Ishikawa (cell line): ENCODE measurements at regions not wholly inside any gene's neighbourhood (a gene's known extent, or its start where the extent isn't known, plus 50 kb on each side); places are given as distances from the start of the nearest gene placed in this dataset.

Experiments used
- CEBPB ChIP-seq: IDR thresholded peaks from 2 replicates; pipeline ENCODE4 v1.6.1; 2012
- CREB1 ChIP-seq: IDR thresholded peaks from 2 replicates; pipeline ENCODE4 v1.6.1; 2012; ENCODE audit warnings: low read depth
- EGR1 ChIP-seq: IDR thresholded peaks from 2 replicates; pipeline ENCODE4 v1.6.1; 2012
- EP300 ChIP-seq: IDR thresholded peaks from 2 replicates; pipeline ENCODE4 v1.6.1; 2012; ENCODE audit warnings: borderline replicate concordance
- FOXM1 ChIP-seq: IDR thresholded peaks from 2 replicates; pipeline ENCODE4 v1.6.1; 2012; ENCODE audit warnings: low read depth, borderline replicate concordance
- MAX ChIP-seq: IDR thresholded peaks from 2 replicates; pipeline ENCODE4 v1.6.1; 2012
- NFIC ChIP-seq: IDR thresholded peaks from 2 replicates; pipeline ENCODE4 v1.6.1; 2012
- RAD21 ChIP-seq: IDR thresholded peaks from 2 replicates; pipeline ENCODE4 v1.6.1; 2012; ENCODE audit warnings: low read depth
- REST ChIP-seq: IDR thresholded peaks from 2 replicates; pipeline ENCODE4 v1.6.1; 2012; ENCODE audit warnings: low read depth, mild to moderate bottlenecking
- TAF1 ChIP-seq: IDR thresholded peaks from 2 replicates; pipeline ENCODE4 v1.6.1; 2012; ENCODE audit warnings: low read depth, mild to moderate bottlenecking
- TCF12 ChIP-seq: IDR thresholded peaks from 2 replicates; pipeline ENCODE4 v1.6.1; 2012; ENCODE audit warnings: low read depth
- TEAD4 ChIP-seq: IDR thresholded peaks from 2 replicates; pipeline ENCODE4 v1.6.1; 2012
- YY1 ChIP-seq: IDR thresholded peaks from 2 replicates; pipeline ENCODE4 v1.6.1; 2012; ENCODE audit warnings: low read depth
- ZBTB7A ChIP-seq: IDR thresholded peaks from 2 replicates; pipeline ENCODE4 v1.6.1; 2012; ENCODE audit warnings: low read depth
- TF ChIP-seq, protein P1 (sequence below): IDR thresholded peaks from 2 replicates; pipeline ENCODE4 v1.6.1; 2012

DNA sequence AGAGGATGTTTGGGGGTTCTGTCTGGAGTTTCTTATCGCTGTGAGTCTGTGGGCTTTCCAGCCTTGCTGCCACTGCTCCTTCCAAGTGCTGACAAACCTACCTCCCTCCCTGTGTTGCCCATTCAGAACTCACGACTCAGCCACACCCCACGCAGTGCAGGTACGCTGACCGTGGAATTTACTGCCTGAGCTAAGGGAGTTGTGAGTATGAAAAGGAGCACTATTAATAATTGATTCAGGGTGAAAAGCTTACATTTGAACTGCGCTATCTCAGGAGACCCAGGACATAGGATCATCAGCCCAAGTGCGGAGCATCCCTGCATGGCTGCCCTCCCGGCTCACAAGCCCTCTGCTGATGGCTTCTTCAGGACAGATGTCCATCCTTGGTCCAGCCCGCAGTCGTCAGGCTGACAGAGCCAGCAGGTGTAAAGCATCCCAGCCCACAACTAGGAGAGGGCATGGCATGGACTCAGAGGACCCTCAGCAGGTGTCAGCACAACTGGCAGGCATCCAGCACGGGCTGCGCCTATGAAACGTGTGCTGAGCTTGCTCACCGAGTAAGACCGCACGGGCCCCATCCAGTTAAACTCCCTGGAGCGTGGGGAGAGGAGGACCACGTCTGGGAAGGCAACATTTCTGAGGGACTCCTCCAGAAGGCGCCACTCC, 244.0 kb downstream of the COL4A1 start:
- TF ChIP-seq REST (no peak), NFIC (no peak)

DNA sequence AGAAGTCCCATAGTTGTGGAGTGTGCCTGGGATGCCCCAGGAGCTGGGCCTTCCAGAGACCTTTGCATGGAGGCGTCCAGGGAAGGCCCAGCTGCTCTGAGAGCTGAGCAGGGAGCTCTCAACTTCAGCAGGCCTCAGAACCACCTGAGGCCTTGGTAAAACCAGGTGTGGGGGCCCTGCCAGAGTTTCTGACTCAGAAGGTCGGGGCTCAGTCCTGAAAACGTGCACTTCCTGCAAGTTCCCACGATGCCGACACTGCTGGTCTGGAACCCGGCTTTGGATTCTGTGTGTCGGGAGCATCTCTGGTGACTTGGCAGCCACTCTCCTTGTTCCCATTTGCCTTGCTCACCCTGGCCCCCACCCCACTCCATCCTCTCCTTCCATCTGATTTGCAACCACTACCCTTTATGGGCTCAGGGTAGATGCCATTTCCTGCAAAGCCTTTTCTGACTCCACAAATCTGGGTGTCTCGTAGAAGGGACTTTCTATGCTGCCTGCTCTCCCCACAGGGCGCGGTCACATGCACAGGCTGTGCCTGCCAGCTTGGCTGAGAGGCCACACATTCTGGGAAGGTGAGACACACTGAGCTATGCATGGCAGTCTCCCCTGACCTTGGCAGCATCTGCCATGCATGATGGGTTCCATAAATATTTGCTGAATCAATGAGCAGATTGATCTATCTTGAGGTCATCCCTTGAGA, 244.7 kb downstream of the COL4A1 start:
- TF ChIP-seq, protein P1, sequence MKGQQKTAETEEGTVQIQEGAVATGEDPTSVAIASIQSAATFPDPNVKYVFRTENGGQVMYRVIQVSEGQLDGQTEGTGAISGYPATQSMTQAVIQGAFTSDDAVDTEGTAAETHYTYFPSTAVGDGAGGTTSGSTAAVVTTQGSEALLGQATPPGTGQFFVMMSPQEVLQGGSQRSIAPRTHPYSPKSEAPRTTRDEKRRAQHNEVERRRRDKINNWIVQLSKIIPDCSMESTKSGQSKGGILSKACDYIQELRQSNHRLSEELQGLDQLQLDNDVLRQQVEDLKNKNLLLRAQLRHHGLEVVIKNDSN, result no peak
- TF ChIP-seq ZBTB7A, result no peak
- TF ChIP-seq EGR1, result no peak
- no peak for TF ChIP-seq TCF12
- no peak for TF ChIP-seq EP300
- no peak for TF ChIP-seq NFIC
- no peak for TF ChIP-seq CEBPB
- no peak for TF ChIP-seq TEAD4
- no peak for TF ChIP-seq YY1
- TF ChIP-seq CREB1, result no peak

DNA sequence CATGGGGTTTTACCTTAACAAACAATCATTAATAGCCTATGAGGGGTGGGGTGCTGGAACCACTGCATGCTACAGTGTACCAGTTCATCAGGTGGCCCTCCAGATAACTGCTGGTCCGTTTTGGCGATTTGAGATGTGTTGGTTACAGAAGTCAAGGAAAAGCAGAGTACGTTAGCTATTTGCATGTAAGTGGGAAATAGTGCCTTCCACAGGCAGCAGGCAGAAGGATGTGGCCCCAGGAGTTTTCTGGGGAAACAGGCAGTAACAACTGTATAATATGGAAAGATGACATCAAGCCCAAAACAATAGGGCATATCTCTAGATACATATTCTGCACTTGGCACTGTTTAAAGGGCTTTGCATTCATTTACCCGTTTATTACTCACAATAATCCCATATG, 245.7 kb downstream of the COL4A1 start:
- TF ChIP-seq NFIC (no peak), CREB1 (no peak), RAD21 (no peak), TAF1 (no peak), TCF12 (no peak), YY1 (no peak), REST (no peak), EGR1 (no peak), FOXM1 (no peak), CEBPB (no peak), TEAD4 (no peak), EP300 (no peak), MAX (no peak), ZBTB7A (no peak)
- TF ChIP-seq, protein P1, result no peak

GRCh38 chr13:110057052-110057451, 249.9 kb downstream of the COL4A1 start:
- no peak for TF ChIP-seq CEBPB
- TF ChIP-seq REST, result no peak
- no peak for TF ChIP-seq TCF12
- no peak for TF ChIP-seq EP300
- no peak for TF ChIP-seq MAX
- no peak for TF ChIP-seq TEAD4
- no peak for TF ChIP-seq ZBTB7A
- TF ChIP-seq, protein P1, result no peak
- TF ChIP-seq YY1, result no peak
- no peak for TF ChIP-seq NFIC
- TF ChIP-seq EGR1, result no peak
- TF ChIP-seq CREB1, result no peak
- TF ChIP-seq RAD21, result no peak
- no peak for TF ChIP-seq FOXM1
- TF ChIP-seq TAF1, result no peak
